SU-DHL-6 (cell line): ENCODE measurements at regions not wholly inside any gene's neighbourhood (a gene's known extent, or its start where the extent isn't known, plus 50 kb on each side); places are given as distances from the start of the nearest gene placed in this dataset.

ENCODE experiments used
- H2AFZ ChIP-seq: fragments of 200-600 bp; sonication (generic); 2 replicates; pipeline ENCODE4 v1.6.1; 2014; ENCODE audit warnings: low read depth, mild to moderate bottlenecking, moderate library complexity, mixed read lengths, antibody characterized with exemption, low read length; ENCODE audit not compliant: severe bottlenecking
- H3F3A ChIP-seq: fragments of 200-600 bp; shearing (Covaris generic); 2 replicates; pipeline ENCODE4 v1.6.0; 2016; ENCODE audit warnings: antibody characterized with exemption, mild to moderate bottlenecking; ENCODE audit not compliant: insufficient read depth
- H3K27ac ChIP-seq: fragments of 200-600 bp; sonication (generic); 2 replicates; pipeline ENCODE4 v1.5.1; 2016; ENCODE audit warnings: low read depth, mild to moderate bottlenecking, low read length, moderate library complexity, mixed read lengths
- H3K27me3 ChIP-seq: fragments of 200-600 bp; sonication (generic), shearing (Covaris generic); 2 replicates; pipeline ENCODE4 v1.6.0; 2014; ENCODE audit warnings: mild to moderate bottlenecking, low read length
- H3K36me3 ChIP-seq: fragments of 200-600 bp; sonication (generic); 2 replicates; pipeline ENCODE4 v1.6.1; 2014; ENCODE audit warnings: mild to moderate bottlenecking, low read length, mixed read lengths
- H3K4me2 ChIP-seq: fragments of 300-600, 200-600 bp; shearing (Covaris generic), sonication (generic); 2 replicates; pipeline ENCODE4 v1.6.0; 2014; ENCODE audit warnings: low read length, low read depth, mild to moderate bottlenecking; ENCODE audit not compliant: poor library complexity, severe bottlenecking
- H3K4me3 ChIP-seq: fragments of 200-600 bp; sonication (generic); 2 replicates; pipeline ENCODE4 v1.5.1; 2014; ENCODE audit warnings: antibody characterized with exemption, low read length, mild to moderate bottlenecking, mixed read lengths; ENCODE audit not compliant: insufficient read depth, poor library complexity, severe bottlenecking
- H3K79me2 ChIP-seq: fragments of 200-600 bp; sonication (generic); 2 replicates; pipeline ENCODE4 v1.6.1; 2014; ENCODE audit warnings: mild to moderate bottlenecking, low read length, moderate library complexity; ENCODE audit not compliant: insufficient read depth
- H3K9ac ChIP-seq: fragments of 200-600 bp; sonication (generic); 2 replicates; pipeline ENCODE4 v1.7.0; 2014; ENCODE audit warnings: mild to moderate bottlenecking, low read length
- H3K9me2 ChIP-seq: fragments of 200-600 bp; sonication (generic); replicated peaks from 2 replicates; pipeline ENCODE4 v1.6.1; 2014; ENCODE audit warnings: low read length; ENCODE audit not compliant: insufficient read depth
- H3K9me3 ChIP-seq: fragments of 200-600 bp; sonication (generic); 2 replicates; pipeline ENCODE4 v1.6.1; 2014; ENCODE audit warnings: low read length, mixed read lengths; ENCODE audit not compliant: insufficient read depth
- H4K20me1 ChIP-seq: fragments of 200-600 bp; sonication (generic); 2 replicates; pipeline ENCODE4 v1.6.1; 2014; ENCODE audit warnings: low read depth, mild to moderate bottlenecking, antibody characterized with exemption, low read length, moderate library complexity, mixed read lengths
- EZH2phosphoT487 ChIP-seq: fragments of 200-600 bp; sonication (generic), shearing (Covaris generic); conservative IDR thresholded peaks from 2 replicates; pipeline ENCODE4 v1.6.1; 2018; ENCODE audit warnings: mild to moderate bottlenecking, antibody characterized with exemption, low read length, moderate library complexity, mixed read lengths
- TF ChIP-seq, protein P1 (sequence below): fragments of 200-600 bp; sonication (generic); IDR thresholded peaks from one replicate; pipeline ENCODE4 v1.5.1; 2017; ENCODE audit warnings: antibody characterized with exemption, mild to moderate bottlenecking, low read length, moderate library complexity; ENCODE audit not compliant: insufficient read depth, poor library complexity, severe bottlenecking

DNA sequence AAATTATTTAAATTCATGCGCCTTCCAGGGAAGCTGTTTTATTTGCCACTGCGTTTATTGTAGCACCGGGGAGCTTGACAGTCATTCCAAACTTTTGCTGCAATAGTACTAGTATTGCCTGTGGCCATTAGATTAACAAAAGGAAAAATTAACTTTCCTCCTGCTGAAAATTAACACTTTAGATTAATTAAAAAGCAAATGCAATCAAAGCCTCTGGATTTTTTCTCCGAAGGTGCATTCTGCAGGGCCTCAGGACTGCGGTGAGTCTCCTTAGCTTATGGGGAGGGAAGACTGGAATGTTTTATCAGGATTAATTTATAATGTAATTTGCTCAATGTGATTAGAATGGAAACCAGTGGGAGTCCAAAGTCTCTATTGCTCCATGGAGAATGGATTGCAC lies 456.4 kb upstream of the CFAP20DC start:
- no peak overlapping the region for H3K9ac ChIP-seq
- TF ChIP-seq, protein P1, sequence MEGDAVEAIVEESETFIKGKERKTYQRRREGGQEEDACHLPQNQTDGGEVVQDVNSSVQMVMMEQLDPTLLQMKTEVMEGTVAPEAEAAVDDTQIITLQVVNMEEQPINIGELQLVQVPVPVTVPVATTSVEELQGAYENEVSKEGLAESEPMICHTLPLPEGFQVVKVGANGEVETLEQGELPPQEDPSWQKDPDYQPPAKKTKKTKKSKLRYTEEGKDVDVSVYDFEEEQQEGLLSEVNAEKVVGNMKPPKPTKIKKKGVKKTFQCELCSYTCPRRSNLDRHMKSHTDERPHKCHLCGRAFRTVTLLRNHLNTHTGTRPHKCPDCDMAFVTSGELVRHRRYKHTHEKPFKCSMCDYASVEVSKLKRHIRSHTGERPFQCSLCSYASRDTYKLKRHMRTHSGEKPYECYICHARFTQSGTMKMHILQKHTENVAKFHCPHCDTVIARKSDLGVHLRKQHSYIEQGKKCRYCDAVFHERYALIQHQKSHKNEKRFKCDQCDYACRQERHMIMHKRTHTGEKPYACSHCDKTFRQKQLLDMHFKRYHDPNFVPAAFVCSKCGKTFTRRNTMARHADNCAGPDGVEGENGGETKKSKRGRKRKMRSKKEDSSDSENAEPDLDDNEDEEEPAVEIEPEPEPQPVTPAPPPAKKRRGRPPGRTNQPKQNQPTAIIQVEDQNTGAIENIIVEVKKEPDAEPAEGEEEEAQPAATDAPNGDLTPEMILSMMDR = no peak
- TF ChIP-seq EZH2phosphoT487 = no peak
- no peak overlapping the region for H3K27ac ChIP-seq
- no peak overlapping the region for H3K4me2 ChIP-seq
- H4K20me1 ChIP-seq = no peaks in the 10 kb centered on the region
- no peak overlapping the region for H3K4me3 ChIP-seq
- H3K9me2 ChIP-seq = no peaks in the 10 kb centered on the region
- no peaks in the 10 kb centered on the region for H3K79me2 ChIP-seq
- H3K27me3 ChIP-seq = no peaks in the 10 kb centered on the region
- H2AFZ ChIP-seq = no peak overlapping the region
- H3K36me3 ChIP-seq = no peaks in the 10 kb centered on the region
- no peaks in the 10 kb centered on the region for H3K9me3 ChIP-seq
- no peaks in the 10 kb centered on the region for H3F3A ChIP-seq

DNA sequence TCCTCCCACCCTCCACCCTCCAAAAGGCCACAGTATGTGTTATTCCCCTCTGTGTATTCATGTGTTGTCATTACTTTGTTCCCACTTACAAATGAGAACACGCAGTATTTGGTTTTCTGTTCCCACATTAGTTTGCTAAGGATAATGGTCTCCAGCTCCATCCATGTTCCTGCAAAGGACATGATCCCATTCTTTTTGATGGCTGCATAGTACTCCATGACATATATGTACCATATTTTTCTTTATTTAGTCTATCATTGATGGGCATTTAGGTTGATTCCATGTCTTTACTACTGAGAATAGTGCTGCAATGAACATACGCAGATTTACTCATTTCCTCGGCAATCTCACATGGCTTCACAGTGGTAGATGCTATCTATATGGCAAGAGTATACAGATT lies 453.6 kb upstream of the CFAP20DC start:
- H3K4me3 ChIP-seq = no peak overlapping the region
- no peak overlapping the region for H3K27ac ChIP-seq
- no peaks in the 10 kb centered on the region for H4K20me1 ChIP-seq
- no peak overlapping the region for H2AFZ ChIP-seq
- no peaks in the 10 kb centered on the region for H3K79me2 ChIP-seq
- no peaks in the 10 kb centered on the region for H3K36me3 ChIP-seq
- H3K9me3 ChIP-seq = no peaks in the 10 kb centered on the region
- no peak overlapping the region for H3K9ac ChIP-seq
- TF ChIP-seq, protein P1 = no peak
- TF ChIP-seq EZH2phosphoT487 = no peak
- no peak overlapping the region for H3K4me2 ChIP-seq
- H3F3A ChIP-seq = no peaks in the 10 kb centered on the region
- H3K9me2 ChIP-seq = no peaks in the 10 kb centered on the region
- no peaks in the 10 kb centered on the region for H3K27me3 ChIP-seq

DNA sequence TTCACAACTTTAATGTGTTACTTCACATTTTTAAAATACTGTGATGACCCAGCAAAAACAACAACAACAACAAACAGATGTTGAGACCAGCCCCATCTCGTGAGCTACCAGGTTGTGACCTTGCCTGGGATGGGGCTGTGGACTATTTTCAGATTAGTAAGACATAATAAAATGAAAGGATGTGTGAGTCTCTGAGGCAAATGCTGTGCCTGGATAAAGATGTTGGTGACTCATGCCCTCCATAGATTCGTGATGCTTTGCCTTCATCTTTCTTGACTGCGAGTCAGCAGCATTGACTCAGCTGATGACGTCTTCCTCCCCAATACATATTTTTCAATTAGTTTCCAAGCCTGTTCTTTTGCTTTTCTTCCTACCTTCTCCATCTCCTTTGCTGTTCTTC lies 453.0 kb upstream of the CFAP20DC start:
- H3K4me3 ChIP-seq = no peak overlapping the region
- no peaks in the 10 kb centered on the region for H3F3A ChIP-seq
- no peak overlapping the region for H2AFZ ChIP-seq
- H3K9ac ChIP-seq = no peak overlapping the region
- H3K79me2 ChIP-seq = no peaks in the 10 kb centered on the region
- H3K4me2 ChIP-seq = no peak overlapping the region
- H4K20me1 ChIP-seq = no peaks in the 10 kb centered on the region
- H3K27ac ChIP-seq = no peak overlapping the region
- no peaks in the 10 kb centered on the region for H3K9me3 ChIP-seq
- no peaks in the 10 kb centered on the region for H3K9me2 ChIP-seq
- no peaks in the 10 kb centered on the region for H3K27me3 ChIP-seq
- H3K36me3 ChIP-seq = no peaks in the 10 kb centered on the region
- no peak for TF ChIP-seq EZH2phosphoT487
- TF ChIP-seq, protein P1 = no peak
